GM12872 (cell line): ENCODE measurements at regions not wholly inside any gene's neighbourhood (a gene's known extent, or its start where the extent isn't known, plus 50 kb on each side); places are given as distances from the start of the nearest gene placed in this dataset.

Experiments used
- CTCF ChIP-seq: IDR thresholded peaks from 3 replicates; pipeline ENCODE4 v1.5.1; 2011; ENCODE audit warnings: low read depth, mild to moderate bottlenecking, low read length, moderate library complexity; ENCODE audit not compliant: insufficient read depth

DNA sequence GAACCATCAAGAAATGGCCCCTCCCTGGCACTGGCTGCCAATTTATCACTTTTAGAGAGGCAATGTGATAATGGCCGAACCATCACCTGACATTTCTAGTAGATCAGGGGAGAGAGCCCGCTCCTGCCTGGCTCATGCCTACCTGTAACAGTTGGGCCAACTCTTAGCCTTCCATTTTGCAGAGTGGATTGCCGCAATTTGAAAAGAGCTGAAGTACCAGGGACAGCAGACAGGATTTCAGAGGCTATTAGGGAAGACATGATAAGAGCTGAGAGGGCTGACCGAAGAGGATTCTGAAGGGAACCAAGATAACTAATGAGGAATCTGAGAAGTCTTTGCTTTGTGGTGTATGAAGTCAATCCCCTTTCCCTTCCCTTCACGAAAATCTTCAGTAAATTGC lies 121.2 kb upstream of the ANKRD28 start:
- no peak for TF ChIP-seq CTCF

GRCh38 chr3:15919971-15920370 lies 122.2 kb upstream of the ANKRD28 start:
- no peak for TF ChIP-seq CTCF

DNA sequence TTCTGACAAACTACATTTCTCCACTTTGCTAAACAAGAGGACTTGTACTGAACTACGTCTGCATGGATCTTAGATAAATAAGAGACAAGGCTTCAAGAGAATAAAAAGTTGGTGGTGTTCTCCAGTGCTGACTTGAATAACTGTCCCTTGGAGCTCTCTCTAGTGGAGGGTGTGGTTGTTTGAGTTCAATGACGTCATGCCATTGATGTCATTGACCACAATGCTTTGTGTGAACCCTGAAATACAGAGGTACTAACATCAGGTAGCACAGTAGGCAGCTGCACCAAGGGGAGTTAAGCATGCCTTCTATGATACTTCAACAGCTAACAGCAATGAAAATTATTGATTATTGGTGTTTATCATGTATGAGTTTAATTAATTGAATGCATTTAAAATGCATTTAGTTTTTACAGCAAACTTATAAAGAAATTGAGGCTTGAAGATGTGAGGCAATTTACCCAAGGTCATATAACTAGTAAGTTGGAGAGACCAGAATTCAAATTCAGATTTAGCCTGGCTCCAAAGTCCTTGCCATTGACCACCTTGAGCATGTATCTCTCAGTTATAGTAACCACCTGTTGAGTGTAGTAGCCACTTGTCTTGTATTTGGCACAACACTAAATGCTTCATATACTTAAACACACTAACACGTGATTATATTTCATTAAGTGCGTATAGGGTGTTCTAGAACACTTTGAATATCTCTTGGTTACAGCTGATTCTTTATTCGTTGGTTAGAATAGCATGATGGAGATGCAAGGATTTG lies 126.0 kb upstream of the ANKRD28 start:
- no peak for TF ChIP-seq CTCF

- no peak for TF ChIP-seq CTCF
Observed at GRCh38 chr3:15924914-15925313, 127.1 kb upstream of the ANKRD28 start.

DNA sequence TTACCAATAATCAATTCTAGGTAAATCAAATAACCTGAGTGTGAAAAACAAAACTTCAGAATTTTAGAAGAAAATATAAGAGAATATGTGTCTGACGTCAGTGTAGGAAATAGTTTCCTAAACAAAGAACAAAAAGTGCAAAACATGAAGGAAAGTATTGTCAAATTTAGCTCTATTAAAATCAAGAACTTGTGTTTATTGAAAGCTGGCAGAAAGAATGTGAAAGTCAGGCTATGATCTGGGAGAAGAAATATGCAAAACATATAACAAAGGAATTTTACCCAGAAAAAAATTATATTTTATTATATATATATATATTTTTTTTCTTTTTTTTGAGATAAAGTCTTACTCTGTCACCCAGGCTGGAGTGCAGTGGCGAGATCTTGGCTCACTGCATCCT lies 129.1 kb upstream of the ANKRD28 start:
- no peak for TF ChIP-seq CTCF

GRCh38 chr3:15927969-15928368 lies 130.2 kb upstream of the ANKRD28 start:
- no peak for TF ChIP-seq CTCF

DNA sequence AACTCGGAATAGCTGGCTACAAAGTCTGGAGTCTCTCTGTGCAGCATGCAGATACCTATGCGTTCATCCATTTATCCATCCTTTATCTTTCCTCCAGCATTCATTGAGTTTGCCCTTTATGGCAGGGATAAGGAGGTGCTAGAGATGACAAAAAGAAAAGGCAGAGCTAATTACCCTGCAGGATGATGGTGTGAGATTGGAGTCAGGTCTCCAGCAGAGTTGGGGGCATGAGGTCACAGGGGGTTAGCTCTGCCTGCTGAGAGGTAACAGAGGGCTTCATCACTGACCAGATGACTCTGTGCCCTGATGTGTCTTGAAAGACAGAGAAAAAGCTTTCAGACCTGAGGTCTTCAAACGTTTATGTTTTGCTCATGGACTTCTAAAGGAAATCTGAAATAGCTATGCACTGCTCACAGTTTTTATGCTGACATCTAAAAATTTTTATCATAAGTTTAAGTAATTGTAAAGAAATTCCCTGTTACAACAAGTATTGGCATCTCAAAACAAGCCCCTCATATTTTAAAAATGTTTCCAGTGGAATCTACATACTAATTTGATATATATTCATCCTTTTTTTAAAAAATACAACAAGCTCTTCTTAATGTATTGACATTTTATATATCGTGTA lies 132.3 kb upstream of the ANKRD28 start:
- TF ChIP-seq CTCF, result no peak
